ENCODE measurements at regions not wholly inside any gene's neighbourhood (a gene's known extent, or its start where the extent isn't known, plus 50 kb on each side); places are given as distances from the start of the nearest gene placed in this dataset.

DNA sequence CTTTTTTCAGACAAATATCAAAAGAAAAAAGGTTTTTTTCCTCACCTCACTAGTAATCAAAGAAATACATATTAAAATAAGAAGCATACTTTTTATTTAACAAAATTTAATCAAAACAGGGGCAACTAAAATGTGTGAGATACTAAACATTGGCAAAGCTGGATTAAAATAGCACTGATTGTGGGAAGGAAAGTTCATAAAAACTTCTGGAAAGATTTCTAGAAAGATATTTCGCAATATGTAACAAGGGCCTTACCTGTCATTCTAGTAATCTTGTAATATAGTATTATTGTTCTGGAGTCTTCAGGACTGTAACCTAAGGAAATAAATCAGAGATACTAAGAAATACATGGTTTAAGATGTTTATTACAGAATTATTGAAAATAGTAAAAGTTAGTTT, 482.5 kb downstream of the SUCLA2 start:
- Histone ChIP-seq H3F3A (ENCODE audit: insufficient read depth, low read length, poor library complexity, severe bottlenecking) (no peaks in the 10 kb centered on the region), H3K9me3 (ENCODE audit: low read length) (no peaks in the 10 kb centered on the region)

DNA sequence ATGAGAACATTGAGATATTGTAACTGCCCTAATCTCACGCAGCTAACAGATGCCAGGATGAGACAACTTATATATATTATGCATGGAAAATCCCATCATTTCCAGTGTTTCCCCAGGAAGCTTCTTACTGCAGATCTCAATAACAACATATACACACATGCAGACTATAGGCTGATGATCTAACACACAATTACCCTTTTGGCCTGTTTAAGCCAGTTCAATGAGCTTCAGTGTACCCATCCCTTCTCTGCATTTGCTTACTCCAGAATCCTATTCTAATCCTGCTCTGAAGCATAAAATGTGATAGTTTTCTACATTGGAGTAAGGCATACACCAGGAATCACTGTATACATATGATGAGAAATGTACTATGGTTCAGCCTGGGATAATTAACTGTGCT, 489.4 kb downstream of the SUCLA2 start:
- H3K27me3 ChIP-seq (ENCODE audit: insufficient read depth, low read depth, low read length): no peaks in the 10 kb centered on the region
- no peaks in the 10 kb centered on the region for H3K79me2 ChIP-seq (replicated peaks; ENCODE audit: insufficient read depth, low read length)
- TF ChIP-seq EZH2 (IDR thresholded peaks at IDR 0.05; ENCODE audit: borderline replicate concordance, insufficient read depth, low read length, poor library complexity, severe bottlenecking) (no peak), RAD21 (conservative IDR thresholded peaks at IDR 0.05) (no peak), EP300 (conservative IDR thresholded peaks at IDR 0.05; ENCODE audit: poor library complexity, severe bottlenecking) (no peak), SMC3 (conservative IDR thresholded peaks at IDR 0.05; ENCODE audit: poor library complexity) (no peak), POLR2AphosphoS5 (IDR thresholded peaks at IDR 0.05) (no peak), TAF1 (IDR thresholded peaks at IDR 0.05; ENCODE audit: low read depth) (no peak), MXI1 (conservative IDR thresholded peaks at IDR 0.05; ENCODE audit: poor library complexity, severe bottlenecking) (no peak)
- TF ChIP-seq, protein P1, sequence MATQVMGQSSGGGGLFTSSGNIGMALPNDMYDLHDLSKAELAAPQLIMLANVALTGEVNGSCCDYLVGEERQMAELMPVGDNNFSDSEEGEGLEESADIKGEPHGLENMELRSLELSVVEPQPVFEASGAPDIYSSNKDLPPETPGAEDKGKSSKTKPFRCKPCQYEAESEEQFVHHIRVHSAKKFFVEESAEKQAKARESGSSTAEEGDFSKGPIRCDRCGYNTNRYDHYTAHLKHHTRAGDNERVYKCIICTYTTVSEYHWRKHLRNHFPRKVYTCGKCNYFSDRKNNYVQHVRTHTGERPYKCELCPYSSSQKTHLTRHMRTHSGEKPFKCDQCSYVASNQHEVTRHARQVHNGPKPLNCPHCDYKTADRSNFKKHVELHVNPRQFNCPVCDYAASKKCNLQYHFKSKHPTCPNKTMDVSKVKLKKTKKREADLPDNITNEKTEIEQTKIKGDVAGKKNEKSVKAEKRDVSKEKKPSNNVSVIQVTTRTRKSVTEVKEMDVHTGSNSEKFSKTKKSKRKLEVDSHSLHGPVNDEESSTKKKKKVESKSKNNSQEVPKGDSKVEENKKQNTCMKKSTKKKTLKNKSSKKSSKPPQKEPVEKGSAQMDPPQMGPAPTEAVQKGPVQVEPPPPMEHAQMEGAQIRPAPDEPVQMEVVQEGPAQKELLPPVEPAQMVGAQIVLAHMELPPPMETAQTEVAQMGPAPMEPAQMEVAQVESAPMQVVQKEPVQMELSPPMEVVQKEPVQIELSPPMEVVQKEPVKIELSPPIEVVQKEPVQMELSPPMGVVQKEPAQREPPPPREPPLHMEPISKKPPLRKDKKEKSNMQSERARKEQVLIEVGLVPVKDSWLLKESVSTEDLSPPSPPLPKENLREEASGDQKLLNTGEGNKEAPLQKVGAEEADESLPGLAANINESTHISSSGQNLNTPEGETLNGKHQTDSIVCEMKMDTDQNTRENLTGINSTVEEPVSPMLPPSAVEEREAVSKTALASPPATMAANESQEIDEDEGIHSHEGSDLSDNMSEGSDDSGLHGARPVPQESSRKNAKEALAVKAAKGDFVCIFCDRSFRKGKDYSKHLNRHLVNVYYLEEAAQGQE (IDR thresholded peaks at IDR 0.05; ENCODE audit: borderline replicate concordance): no peak
- no peak overlapping the region for H3K9ac ChIP-seq (ENCODE audit: low read length)
- no peak overlapping the region for H3K4me2 ChIP-seq (ENCODE audit: low read length)
- H3K9me3 ChIP-seq (ENCODE audit: low read length): no peaks in the 10 kb centered on the region
- H4K20me1 ChIP-seq (ENCODE audit: insufficient read depth): no peaks in the 10 kb centered on the region
- no peak overlapping the region for H3K4me3 ChIP-seq (ENCODE audit: low read length)
- H3F3A ChIP-seq (ENCODE audit: insufficient read depth, low read length, poor library complexity, severe bottlenecking): no peaks in the 10 kb centered on the region
- no peaks in the 10 kb centered on the region for H3K36me3 ChIP-seq (ENCODE audit: insufficient read depth, low read length)
- no peak overlapping the region for H2AFZ ChIP-seq (ENCODE audit: low read depth, low read length)
- H3K27ac ChIP-seq (ENCODE audit: low read length): no peak overlapping the region
- H3K9me2 ChIP-seq (ENCODE audit: insufficient read depth, low read length): no peaks in the 10 kb centered on the region

More for the DNA sequence above, 482.5 kb downstream of the SUCLA2 start:
- Histone ChIP-seq H3K9ac (ENCODE audit: low read length) (no peak overlapping the region), H3K9me2 (ENCODE audit: insufficient read depth, low read length) (no peaks in the 10 kb centered on the region), H3K36me3 (ENCODE audit: insufficient read depth, low read length) (no peaks in the 10 kb centered on the region), H3K27ac (ENCODE audit: low read length) (no peak overlapping the region), H2AFZ (ENCODE audit: low read depth, low read length) (no peak overlapping the region), H3K4me2 (ENCODE audit: low read length) (no peak overlapping the region), H4K20me1 (ENCODE audit: insufficient read depth) (no peaks in the 10 kb centered on the region), H3K27me3 (ENCODE audit: insufficient read depth, low read depth, low read length) (no peaks in the 10 kb centered on the region), H3K79me2 (replicated peaks; ENCODE audit: insufficient read depth, low read length) (no peaks in the 10 kb centered on the region), H3K4me3 (ENCODE audit: low read length) (no peak overlapping the region)
- TF ChIP-seq SMC3 (conservative IDR thresholded peaks at IDR 0.05; ENCODE audit: poor library complexity): no peak
- TF ChIP-seq EZH2 (IDR thresholded peaks at IDR 0.05; ENCODE audit: borderline replicate concordance, insufficient read depth, low read length, poor library complexity, severe bottlenecking): no peak
- no peak for TF ChIP-seq POLR2AphosphoS5 (IDR thresholded peaks at IDR 0.05)
- TF ChIP-seq, protein P2, sequence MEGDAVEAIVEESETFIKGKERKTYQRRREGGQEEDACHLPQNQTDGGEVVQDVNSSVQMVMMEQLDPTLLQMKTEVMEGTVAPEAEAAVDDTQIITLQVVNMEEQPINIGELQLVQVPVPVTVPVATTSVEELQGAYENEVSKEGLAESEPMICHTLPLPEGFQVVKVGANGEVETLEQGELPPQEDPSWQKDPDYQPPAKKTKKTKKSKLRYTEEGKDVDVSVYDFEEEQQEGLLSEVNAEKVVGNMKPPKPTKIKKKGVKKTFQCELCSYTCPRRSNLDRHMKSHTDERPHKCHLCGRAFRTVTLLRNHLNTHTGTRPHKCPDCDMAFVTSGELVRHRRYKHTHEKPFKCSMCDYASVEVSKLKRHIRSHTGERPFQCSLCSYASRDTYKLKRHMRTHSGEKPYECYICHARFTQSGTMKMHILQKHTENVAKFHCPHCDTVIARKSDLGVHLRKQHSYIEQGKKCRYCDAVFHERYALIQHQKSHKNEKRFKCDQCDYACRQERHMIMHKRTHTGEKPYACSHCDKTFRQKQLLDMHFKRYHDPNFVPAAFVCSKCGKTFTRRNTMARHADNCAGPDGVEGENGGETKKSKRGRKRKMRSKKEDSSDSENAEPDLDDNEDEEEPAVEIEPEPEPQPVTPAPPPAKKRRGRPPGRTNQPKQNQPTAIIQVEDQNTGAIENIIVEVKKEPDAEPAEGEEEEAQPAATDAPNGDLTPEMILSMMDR (IDR thresholded peaks at IDR 0.05; ENCODE audit: poor library complexity, severe bottlenecking): no peak
- TF ChIP-seq MXI1 (conservative IDR thresholded peaks at IDR 0.05; ENCODE audit: poor library complexity, severe bottlenecking): no peak
- TF ChIP-seq, protein P1 (IDR thresholded peaks at IDR 0.05; ENCODE audit: borderline replicate concordance): no peak
- no peak for TF ChIP-seq TAF1 (IDR thresholded peaks at IDR 0.05; ENCODE audit: low read depth)
- no peak for TF ChIP-seq RAD21 (conservative IDR thresholded peaks at IDR 0.05)
- TF ChIP-seq EP300 (conservative IDR thresholded peaks at IDR 0.05; ENCODE audit: poor library complexity, severe bottlenecking): no peak

All from neural cell (in vitro differentiated cells).